ENCODE measurements at regions not wholly inside any gene's neighbourhood (a gene's known extent, or its start where the extent isn't known, plus 50 kb on each side); places are given as distances from the start of the nearest gene placed in this dataset.

DNA sequence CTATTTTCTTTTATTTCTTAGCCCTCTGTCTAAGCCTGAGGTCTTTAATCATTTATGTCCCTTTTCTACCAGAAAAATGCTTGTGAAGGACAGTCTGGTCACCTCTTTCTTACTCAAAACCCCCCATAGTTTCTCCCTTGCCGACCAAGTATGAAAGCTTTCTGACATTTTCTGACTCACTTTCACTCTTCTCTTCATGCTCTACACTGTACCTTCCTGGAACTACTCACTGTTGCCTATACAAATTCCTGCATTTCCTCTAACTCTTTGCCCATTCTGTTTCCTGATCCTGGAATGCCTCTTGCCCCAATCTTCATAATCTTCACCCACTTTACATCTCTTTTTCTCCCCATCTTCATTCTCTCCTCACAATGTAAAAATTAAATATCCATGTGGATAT lies 380.0 kb downstream of the HHIPL2 start:
- Histone ChIP-seq H3K27ac (no peak overlapping the region), H3K4me3 (ENCODE audit: low read depth, low read length) (no peak overlapping the region), H3K36me3 (replicated peaks) (no peaks in the 10 kb centered on the region), H3K27me3 (replicated peaks) (no peaks in the 10 kb centered on the region)
- DNase-seq = no peak
- in situ Hi-C loops (cut with HindIII; ENCODE audit: low pct_ligation_motif_present, low sequenced_read_pairs) = no loop called here
- no peak for TF ChIP-seq CTCF (IDR thresholded peaks at IDR 0.05; ENCODE audit: low read depth, low read length, missing control alignments)

DNA sequence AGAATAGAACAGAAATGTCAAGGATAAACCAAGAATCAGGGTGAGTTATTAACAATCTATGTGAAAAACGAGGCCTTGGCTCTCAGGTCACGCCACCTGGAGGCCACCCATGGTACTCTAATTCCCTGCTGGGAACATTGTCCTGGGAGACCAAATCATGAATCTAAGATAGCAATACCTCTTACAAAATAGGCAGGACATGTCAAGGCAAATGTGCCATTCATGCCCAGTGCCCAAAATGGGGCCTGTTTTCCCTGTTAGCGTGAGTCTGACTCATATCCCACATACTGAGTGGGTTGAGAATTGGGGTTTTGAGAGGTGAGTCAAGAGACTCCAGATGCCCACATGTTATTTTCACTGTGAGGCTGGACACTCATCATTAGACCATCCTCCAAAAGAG lies 380.8 kb downstream of the HHIPL2 start:
- Histone ChIP-seq H3K27ac (no peak overlapping the region), H3K4me3 (ENCODE audit: low read depth, low read length) (no peak overlapping the region), H3K36me3 (replicated peaks) (no peaks in the 10 kb centered on the region), H3K27me3 (replicated peaks) (no peaks in the 10 kb centered on the region)
- DNase-seq = peak; percentile 27
- in situ Hi-C loops (cut with HindIII; ENCODE audit: low pct_ligation_motif_present, low sequenced_read_pairs) = no loop called here
- peak; percentile 82 for TF ChIP-seq CTCF (IDR thresholded peaks at IDR 0.05; ENCODE audit: low read depth, low read length, missing control alignments)

DNA sequence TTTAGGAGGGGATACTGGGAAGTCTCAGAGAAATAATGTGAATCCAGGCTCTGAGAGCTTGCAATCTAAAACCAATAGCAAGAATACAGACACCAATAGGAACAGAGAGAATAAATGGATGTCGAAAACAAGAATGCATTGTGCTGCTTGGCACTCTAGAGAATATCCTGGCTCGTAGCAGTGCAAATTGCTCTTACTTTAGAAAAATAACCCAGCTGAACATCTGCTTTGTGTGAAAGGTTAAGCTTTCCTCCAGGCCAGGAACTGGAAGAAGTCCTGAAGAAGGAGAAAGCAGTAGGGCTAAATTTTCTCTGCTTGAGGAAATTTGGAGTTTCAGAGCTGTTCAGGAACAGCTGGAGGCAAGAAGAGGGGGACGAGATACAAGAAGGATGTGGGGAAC lies 382.3 kb downstream of the HHIPL2 start:
- Histone ChIP-seq H3K27me3 (replicated peaks) (no peaks in the 10 kb centered on the region), H3K27ac (no peak overlapping the region), H3K36me3 (replicated peaks) (no peaks in the 10 kb centered on the region), H3K4me3 (ENCODE audit: low read depth, low read length) (no peak overlapping the region)
- TF ChIP-seq CTCF (IDR thresholded peaks at IDR 0.05; ENCODE audit: low read depth, low read length, missing control alignments) = no peak
- in situ Hi-C loops (cut with HindIII; ENCODE audit: low pct_ligation_motif_present, low sequenced_read_pairs) = no loop called here
- DNase-seq = no peak

DNA sequence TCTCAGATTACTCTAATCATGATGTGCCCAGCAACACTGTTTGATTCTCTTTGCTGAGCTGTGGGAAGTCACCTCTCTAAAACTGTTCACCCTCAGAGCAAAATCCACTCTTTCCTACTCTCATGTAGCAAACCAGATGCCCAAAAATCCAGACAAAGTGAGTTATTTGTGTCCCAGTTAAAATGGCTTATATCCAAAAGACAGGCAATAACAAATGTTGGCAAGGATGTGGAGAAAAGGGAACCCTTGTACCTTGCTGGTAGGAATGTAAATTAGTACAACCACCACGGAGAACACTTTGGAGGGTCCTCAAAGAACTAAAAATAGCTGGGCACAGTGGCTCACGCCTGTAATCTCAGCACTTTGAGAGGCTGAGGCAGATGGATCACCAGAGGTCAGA lies 384.0 kb downstream of the HHIPL2 start:
- no peak overlapping the region for H3K4me3 ChIP-seq (ENCODE audit: low read depth, low read length)
- no peak for DNase-seq
- in situ Hi-C loops (cut with HindIII; ENCODE audit: low pct_ligation_motif_present, low sequenced_read_pairs) = no loop called here
- H3K27me3 ChIP-seq (replicated peaks) = no peaks in the 10 kb centered on the region
- no peak for TF ChIP-seq CTCF (IDR thresholded peaks at IDR 0.05; ENCODE audit: low read depth, low read length, missing control alignments)
- H3K36me3 ChIP-seq (replicated peaks) = no peaks in the 10 kb centered on the region
- no peak overlapping the region for H3K27ac ChIP-seq

GRCh38 chr1:222161676-222162075 lies 386.2 kb downstream of the HHIPL2 start:
- in situ Hi-C loops (cut with HindIII; ENCODE audit: low pct_ligation_motif_present, low sequenced_read_pairs) = no loop called here
- Histone ChIP-seq H3K27ac (no peak overlapping the region), H3K4me3 (ENCODE audit: low read depth, low read length) (no peak overlapping the region), H3K36me3 (replicated peaks) (no peaks in the 10 kb centered on the region), H3K27me3 (replicated peaks) (no peaks in the 10 kb centered on the region)
- TF ChIP-seq CTCF (IDR thresholded peaks at IDR 0.05; ENCODE audit: low read depth, low read length, missing control alignments) = no peak
- no peak for DNase-seq

DNA sequence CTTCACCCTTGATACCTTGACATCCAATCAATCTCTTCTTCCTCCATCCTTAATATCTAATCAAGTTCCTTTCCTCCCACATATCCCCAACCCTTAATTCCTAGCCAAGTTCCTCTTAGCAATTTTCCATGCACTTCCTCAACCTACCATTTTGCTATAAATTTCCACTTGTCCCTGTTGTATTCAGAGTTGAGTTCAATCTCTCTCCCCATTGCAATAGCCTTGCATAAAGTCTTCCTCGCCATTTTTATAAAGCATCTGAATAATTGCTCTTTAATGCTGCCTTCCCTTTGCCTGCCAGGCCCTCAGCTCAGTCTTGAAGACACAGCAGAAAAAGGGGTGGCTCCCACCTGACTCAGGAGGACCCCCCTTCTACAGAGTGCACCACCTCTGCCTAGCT lies 390.3 kb downstream of the HHIPL2 start:
- H3K4me3 ChIP-seq (ENCODE audit: low read depth, low read length) = no peak overlapping the region
- no peak for TF ChIP-seq CTCF (IDR thresholded peaks at IDR 0.05; ENCODE audit: low read depth, low read length, missing control alignments)

More for the DNA sequence above, 390.3 kb downstream of the HHIPL2 start:
- no peak for DNase-seq
- in situ Hi-C loops (cut with HindIII; ENCODE audit: low pct_ligation_motif_present, low sequenced_read_pairs) = no loop called here
- Histone ChIP-seq H3K27me3 (replicated peaks) (no peaks in the 10 kb centered on the region), H3K36me3 (replicated peaks) (no peaks in the 10 kb centered on the region), H3K27ac (no peak overlapping the region)

All from brain microvascular endothelial cell (primary cell).